SK-N-MC (cell line): ENCODE measurements at regions not wholly inside any gene's neighbourhood (a gene's known extent, or its start where the extent isn't known, plus 50 kb on each side); places are given as distances from the start of the nearest gene placed in this dataset.

ENCODE experiments used
- DNase-seq: peaks from one replicate; pipeline ENCODE4 v3.0.0-alpha.2; 2011; ENCODE audit warnings: low read depth, low spot score
- H3K27ac ChIP-seq: fragments of 200-600 bp; sonication (generic); 2 replicates; pipeline ENCODE4 v1.5.1; 2016; ENCODE audit warnings: mixed run types
- H3K36me3 ChIP-seq: fragments of 200-600 bp; sonication (generic); 2 replicates; pipeline ENCODE4 v1.6.1; 2017; ENCODE audit warnings: antibody characterized with exemption, low read length, mixed read lengths; ENCODE audit not compliant: insufficient read depth
- H3K4me3 ChIP-seq: fragments of 200-600 bp; sonication (generic); 2 replicates; pipeline ENCODE4 v1.5.1; 2016
- H3K9ac ChIP-seq: fragments of 200-600 bp; sonication (generic); 2 replicates; pipeline ENCODE4 v1.8.0; 2017; ENCODE audit warnings: mixed run types, mixed read lengths; ENCODE audit not compliant: insufficient read length
- H3K9me3 ChIP-seq: fragments of 200-600 bp; sonication (generic); 2 replicates; pipeline ENCODE4 v1.6.1; 2017; ENCODE audit warnings: low read depth, mild to moderate bottlenecking, antibody characterized with exemption, low read length, moderate library complexity, mixed read lengths
- EZH2 ChIP-seq: fragments of 200-600 bp; sonication (generic); IDR thresholded peaks from one replicate; pipeline ENCODE4 v1.6.1; 2017; ENCODE audit warnings: antibody characterized with exemption
- FOXP2 ChIP-seq: optimal IDR thresholded peaks from 2 replicates; pipeline ENCODE3; 2011; ENCODE audit warnings: mild to moderate bottlenecking, moderate library complexity; ENCODE audit not compliant: insufficient read depth; ENCODE audit errors: extremely low read length, control extremely low read depth
- POLR2AphosphoS5 ChIP-seq: IDR thresholded peaks from 2 replicates; pipeline ENCODE4 v1.6.1; 2012; ENCODE audit warnings: mild to moderate bottlenecking, low read depth, low read length, borderline replicate concordance

DNA sequence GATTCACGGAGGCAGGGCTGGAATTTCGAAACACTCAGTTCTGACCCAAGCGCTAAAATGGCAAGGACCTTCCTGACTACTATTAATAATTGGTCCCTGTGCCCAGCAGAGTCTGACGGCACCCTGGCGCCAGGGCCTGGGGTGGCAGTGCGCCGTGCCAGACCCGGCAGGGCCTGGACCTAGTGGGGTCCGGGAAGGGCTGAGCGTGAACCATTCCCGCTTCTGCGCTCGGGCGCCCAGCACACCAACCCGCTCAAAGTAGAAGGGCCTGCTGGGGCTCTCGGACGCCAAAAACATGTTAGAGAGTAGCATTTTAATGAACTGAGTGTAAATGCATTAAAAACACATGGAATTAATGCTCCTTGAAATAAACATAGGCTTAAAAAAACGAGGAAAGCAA lies 346.7 kb upstream of the SFRP2 start:
- DNase-seq: no peak
- Histone ChIP-seq H3K9ac (no peak overlapping the region), H3K9me3 (no peaks in the 10 kb centered on the region), H3K27ac (no peak overlapping the region), H3K36me3 (no peaks in the 10 kb centered on the region), H3K4me3 (no peak overlapping the region)
- no peak for TF ChIP-seq FOXP2
- no peak for TF ChIP-seq EZH2
- no peak for TF ChIP-seq POLR2AphosphoS5

DNA sequence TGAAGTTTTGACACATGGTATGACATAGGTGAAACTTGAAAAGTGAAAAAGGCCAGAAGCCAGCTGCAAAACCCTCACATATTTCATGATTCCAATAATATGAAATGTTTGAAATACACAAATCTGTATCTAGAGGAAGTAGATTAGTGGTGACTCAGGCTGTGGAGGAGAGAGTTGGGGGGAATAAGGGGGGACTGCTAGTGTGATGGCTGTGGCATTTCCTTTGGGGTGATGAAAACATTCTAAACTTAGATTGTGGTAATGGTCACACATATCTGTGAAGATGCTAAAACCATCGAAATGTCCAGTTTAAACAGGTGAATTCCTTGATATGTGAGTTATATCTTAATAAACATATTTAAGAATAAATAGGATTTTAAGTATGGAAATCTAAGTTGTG lies 343.5 kb upstream of the SFRP2 start:
- no peak overlapping the region for H3K9ac ChIP-seq
- H3K9me3 ChIP-seq: no peaks in the 10 kb centered on the region
- no peaks in the 10 kb centered on the region for H3K36me3 ChIP-seq
- no peak overlapping the region for H3K27ac ChIP-seq
- DNase-seq: no peak
- no peak overlapping the region for H3K4me3 ChIP-seq
- TF ChIP-seq POLR2AphosphoS5 (no peak), EZH2 (no peak), FOXP2 (no peak)

DNA sequence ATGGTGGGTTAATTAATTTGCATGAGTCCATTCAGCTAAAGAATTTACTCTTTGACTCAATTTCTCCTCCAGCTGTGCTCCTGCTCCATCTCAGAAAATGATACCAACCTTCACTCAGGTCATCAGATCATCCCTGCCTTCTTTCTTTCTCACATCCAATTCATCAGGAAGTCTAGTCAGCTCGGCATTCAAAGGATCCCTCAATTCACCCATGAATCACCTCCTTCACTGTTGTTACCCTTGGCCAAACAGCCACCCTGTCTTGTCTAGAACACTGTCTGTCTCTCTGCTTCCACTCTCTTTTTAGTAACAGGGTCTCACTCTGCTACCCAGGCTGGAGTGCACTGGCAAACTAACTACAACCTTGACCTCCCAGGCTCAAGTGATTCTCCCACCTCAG lies 337.4 kb upstream of the SFRP2 start:
- H3K36me3 ChIP-seq: no peaks in the 10 kb centered on the region
- H3K4me3 ChIP-seq: no peak overlapping the region
- TF ChIP-seq POLR2AphosphoS5 (no peak), FOXP2 (no peak), EZH2 (no peak)
- no peak overlapping the region for H3K27ac ChIP-seq
- H3K9me3 ChIP-seq: no peaks in the 10 kb centered on the region
- no peak for DNase-seq
- no peak overlapping the region for H3K9ac ChIP-seq

DNA sequence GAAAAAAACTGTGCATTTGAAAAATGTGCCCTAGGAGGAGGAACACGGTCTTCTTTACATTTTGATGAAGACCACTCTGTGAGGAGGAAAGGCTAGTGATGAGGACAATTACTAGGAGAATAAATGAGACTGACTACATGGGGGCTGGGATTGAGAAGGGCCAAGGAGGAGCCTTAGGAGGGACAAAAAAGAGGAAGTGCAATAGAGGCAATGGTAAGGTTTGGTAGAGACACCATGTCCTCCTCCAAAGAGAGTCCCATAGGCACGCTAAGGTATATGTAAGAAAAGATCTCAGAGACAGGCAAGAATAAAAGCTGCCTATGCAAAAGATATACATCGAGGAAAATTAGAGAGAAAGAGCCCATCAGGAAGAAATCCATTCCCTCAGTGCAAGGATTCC lies 336.5 kb upstream of the SFRP2 start:
- no peaks in the 10 kb centered on the region for H3K9me3 ChIP-seq
- no peak overlapping the region for H3K9ac ChIP-seq
- TF ChIP-seq POLR2AphosphoS5: no peak
- TF ChIP-seq EZH2: no peak
- no peak for TF ChIP-seq FOXP2
- H3K27ac ChIP-seq: no peak overlapping the region
- H3K4me3 ChIP-seq: no peak overlapping the region
- H3K36me3 ChIP-seq: no peaks in the 10 kb centered on the region
- DNase-seq: no peak

DNA sequence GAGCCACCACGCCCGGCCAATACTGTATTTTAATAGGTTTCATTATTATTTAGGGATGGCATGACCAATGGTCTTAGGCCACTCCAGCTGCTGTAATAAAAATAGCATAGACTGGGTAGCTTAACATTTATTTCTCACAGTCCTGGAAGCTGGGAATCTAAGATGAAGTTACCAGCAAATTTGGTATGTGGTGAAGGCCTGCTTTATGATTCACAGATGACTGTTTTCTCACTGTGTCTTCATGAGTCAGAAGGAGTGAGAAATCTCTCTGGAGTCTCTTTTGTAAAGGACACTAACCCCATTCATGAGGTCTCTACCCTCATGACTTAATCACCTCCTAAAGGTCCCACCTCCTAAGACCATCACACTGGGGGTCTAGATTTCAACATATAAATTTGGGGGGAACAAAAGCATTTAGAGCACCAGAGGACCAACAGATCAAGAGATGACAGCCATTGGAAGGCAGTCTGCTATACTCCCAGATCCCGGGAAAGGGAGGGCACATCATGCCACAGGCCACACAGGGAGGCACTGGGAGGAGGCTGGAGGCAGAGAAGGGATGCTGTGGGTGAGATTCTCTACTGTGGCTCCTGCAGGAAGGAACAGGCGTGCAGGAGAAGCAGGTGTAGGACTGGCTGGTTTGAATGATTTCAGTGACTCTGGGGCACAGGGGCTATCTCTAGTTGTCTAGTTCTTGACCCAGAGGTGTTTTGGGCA lies 335.8 kb upstream of the SFRP2 start:
- Histone ChIP-seq H3K27ac (no peak overlapping the region), H3K9me3 (no peaks in the 10 kb centered on the region), H3K4me3 (no peak overlapping the region), H3K9ac (no peak overlapping the region), H3K36me3 (no peaks in the 10 kb centered on the region)
- TF ChIP-seq FOXP2: no peak
- DNase-seq: no peak

DNA sequence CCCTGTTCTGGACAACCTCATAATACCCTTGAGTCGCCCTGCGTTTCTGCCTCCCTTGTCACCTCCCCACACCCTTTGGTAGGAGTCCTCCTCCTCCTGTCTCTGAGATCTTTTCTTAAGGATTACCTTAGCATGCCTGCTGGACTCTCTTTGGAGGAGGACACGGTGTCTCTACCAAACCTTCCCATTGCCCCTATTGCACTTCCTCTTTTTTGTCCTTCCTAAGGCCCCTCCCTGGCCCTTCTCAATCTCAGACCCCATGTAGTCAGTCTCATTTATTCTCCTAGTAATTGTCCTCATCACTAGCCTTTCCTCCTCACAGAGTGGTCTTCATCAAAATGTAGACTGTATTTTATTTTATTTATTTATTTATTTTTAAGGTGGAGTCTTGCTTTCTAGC lies 335.0 kb upstream of the SFRP2 start:
- Histone ChIP-seq H3K9ac (no peak overlapping the region), H3K9me3 (no peaks in the 10 kb centered on the region), H3K36me3 (no peaks in the 10 kb centered on the region), H3K4me3 (no peak overlapping the region), H3K27ac (no peak overlapping the region)
- DNase-seq: no peak
- TF ChIP-seq EZH2 (no peak), POLR2AphosphoS5 (no peak), FOXP2 (no peak)

DNA sequence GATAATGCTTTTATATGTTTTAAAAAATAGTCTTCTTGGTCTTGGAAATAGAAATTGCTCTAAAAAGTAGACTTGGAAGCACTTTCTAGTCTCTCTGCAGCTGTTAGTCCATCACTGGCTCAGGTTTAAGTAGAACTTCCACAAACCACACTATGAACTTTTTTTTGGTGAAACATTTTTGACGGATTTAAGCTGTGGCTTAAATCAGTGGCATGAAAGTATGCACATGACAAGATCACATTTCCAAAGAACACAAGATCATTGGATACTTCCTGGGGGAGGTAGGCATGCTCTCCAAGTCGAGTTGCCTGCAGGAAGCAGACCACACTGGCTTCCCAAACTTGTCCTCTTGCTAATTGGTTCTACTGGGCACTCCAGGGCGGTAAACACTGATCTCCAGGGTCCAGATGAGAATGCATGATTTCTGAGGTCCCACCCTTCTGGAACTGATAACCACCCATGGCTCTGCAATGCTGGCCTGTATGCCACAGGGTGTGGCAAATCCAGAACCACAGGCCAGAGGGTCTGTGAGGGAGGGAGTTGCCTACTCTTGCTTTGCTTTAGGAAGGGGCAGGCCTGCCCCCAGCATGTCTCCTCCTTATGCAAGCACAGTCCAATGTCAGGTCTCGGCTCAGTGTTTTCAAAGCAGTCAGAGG lies 331.9 kb upstream of the SFRP2 start:
- no peak for TF ChIP-seq POLR2AphosphoS5
- TF ChIP-seq EZH2: no peak
- TF ChIP-seq FOXP2: no peak

DNA sequence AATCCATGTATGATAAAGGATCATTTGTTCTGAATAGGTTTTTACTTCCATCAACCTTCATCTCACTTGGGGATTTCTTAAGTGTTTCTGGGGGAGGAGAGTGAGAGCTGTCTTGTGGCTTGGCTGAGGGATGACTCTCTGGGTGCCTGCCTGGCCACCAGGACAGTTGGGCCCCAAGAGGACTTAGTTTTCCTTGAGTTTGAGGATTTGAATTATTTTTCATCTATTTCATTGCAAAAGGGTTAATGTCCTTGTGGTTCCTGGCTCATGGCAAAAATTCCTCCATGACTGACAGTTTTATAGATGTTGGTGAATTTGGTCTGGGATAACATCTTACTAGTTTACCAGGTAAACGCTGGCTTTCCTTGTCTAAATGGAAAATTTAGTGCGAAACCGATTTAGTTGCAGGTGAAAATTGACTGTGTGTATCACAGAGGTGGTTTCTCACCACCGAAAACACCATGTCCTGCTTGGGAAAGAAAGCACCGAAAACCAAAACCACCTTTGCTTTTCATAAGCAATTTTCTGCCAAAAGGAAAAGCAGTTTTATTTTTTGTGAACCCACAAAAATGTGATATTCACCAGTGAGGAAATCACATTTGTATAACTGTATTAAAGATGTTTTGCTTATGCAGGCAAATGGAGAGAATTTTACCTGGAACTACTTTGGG lies 331.3 kb upstream of the SFRP2 start:
- Histone ChIP-seq H3K36me3 (no peaks in the 10 kb centered on the region), H3K9ac (no peak overlapping the region), H3K27ac (no peak overlapping the region), H3K4me3 (no peak overlapping the region), H3K9me3 (no peaks in the 10 kb centered on the region)
- DNase-seq: no peak
- no peak for TF ChIP-seq POLR2AphosphoS5
- no peak for TF ChIP-seq EZH2
- no peak for TF ChIP-seq FOXP2

More for the DNA sequence above, 331.9 kb upstream of the SFRP2 start:
- H3K27ac ChIP-seq: no peak overlapping the region
- H3K36me3 ChIP-seq: no peaks in the 10 kb centered on the region
- no peak overlapping the region for H3K4me3 ChIP-seq
- DNase-seq: no peak
- H3K9me3 ChIP-seq: no peaks in the 10 kb centered on the region
- no peak overlapping the region for H3K9ac ChIP-seq
